AG04450 (cell line): ENCODE measurements at regions not wholly inside any gene's neighbourhood (a gene's known extent, or its start where the extent isn't known, plus 50 kb on each side); places are given as distances from the start of the nearest gene placed in this dataset.

Experiments
- CTCF ChIA-PET: fragments of 300-600, 350-600 bp; formaldehyde crosslinking; extraction: SDS; loops from one replicate; lab custom pipeline; 2022; ENCODE audit warnings: antibody characterized with exemption, inconsistent platforms; lab: Charles Lee
- POLR2A ChIA-PET: fragments of 350-600 bp; formaldehyde crosslinking; extraction: SDS; loops from one replicate; lab custom pipeline; 2021; ENCODE audit warnings: antibody characterized with exemption, inconsistent platforms; lab: Yijun Ruan, JAX
- DNase-seq: peaks from one replicate; pipeline ENCODE4 v3.0.0-alpha.2; 2011; ENCODE audit warnings: low read depth, low spot score
- H3K27ac ChIP-seq: one replicate; pipeline ENCODE4 v1.5.1; 2012; ENCODE audit warnings: low read depth, low read length, control low read depth
- H3K27me3 ChIP-seq: one replicate; pipeline ENCODE4 v1.6.0; 2012; ENCODE audit warnings: low read length; ENCODE audit not compliant: control insufficient read depth, insufficient read depth
- H3K4me3 ChIP-seq: 2 replicates; pipeline ENCODE4 v1.5.1; 2011; ENCODE audit warnings: mild to moderate bottlenecking, low read depth, low read length, control low read depth
- H3K9me3 ChIP-seq: 2 replicates; pipeline ENCODE4 v1.5.1; 2012; ENCODE audit warnings: low read length; ENCODE audit not compliant: control insufficient read depth, insufficient read depth
- TF ChIP-seq, protein P1 (sequence below): IDR thresholded peaks from 2 replicates; pipeline ENCODE4 v1.5.1; 2011; ENCODE audit warnings: low read depth, low read length, control low read depth, inconsistent platforms

GRCh38 chr3:135891121-135891520 lies 74.4 kb upstream of the PPP2R3A start:
- ChIA-PET CTCF (interaction anchor here (0.9 to 1.7 kb wide), 4 partner anchors 14 to 1096 kb away, joined by 4 to 7 read pairs (median 4); partner anchors contain the start of gene EPHB1), POLR2A (no interaction called here)
- Histone ChIP-seq H3K9me3 (no peaks in the 10 kb centered on the region), H3K27me3 (no peaks in the 10 kb centered on the region), H3K27ac (no peak overlapping the region), H3K4me3 (no peak overlapping the region)
- TF ChIP-seq, protein P1, sequence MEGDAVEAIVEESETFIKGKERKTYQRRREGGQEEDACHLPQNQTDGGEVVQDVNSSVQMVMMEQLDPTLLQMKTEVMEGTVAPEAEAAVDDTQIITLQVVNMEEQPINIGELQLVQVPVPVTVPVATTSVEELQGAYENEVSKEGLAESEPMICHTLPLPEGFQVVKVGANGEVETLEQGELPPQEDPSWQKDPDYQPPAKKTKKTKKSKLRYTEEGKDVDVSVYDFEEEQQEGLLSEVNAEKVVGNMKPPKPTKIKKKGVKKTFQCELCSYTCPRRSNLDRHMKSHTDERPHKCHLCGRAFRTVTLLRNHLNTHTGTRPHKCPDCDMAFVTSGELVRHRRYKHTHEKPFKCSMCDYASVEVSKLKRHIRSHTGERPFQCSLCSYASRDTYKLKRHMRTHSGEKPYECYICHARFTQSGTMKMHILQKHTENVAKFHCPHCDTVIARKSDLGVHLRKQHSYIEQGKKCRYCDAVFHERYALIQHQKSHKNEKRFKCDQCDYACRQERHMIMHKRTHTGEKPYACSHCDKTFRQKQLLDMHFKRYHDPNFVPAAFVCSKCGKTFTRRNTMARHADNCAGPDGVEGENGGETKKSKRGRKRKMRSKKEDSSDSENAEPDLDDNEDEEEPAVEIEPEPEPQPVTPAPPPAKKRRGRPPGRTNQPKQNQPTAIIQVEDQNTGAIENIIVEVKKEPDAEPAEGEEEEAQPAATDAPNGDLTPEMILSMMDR = no peak
- no peak for DNase-seq

- peak; percentile 39 for DNase-seq
- no peak overlapping the region for H3K27ac ChIP-seq
- POLR2A ChIA-PET = no interaction called here
- CTCF ChIA-PET = interaction anchor here (0.7 to 4.1 kb wide), 12 partner anchors 10 to 1294 kb away, joined by 3 to 32 read pairs (median 7); partner anchors contain the start of gene EPHB1
- H3K4me3 ChIP-seq = no peak overlapping the region
- no peaks in the 10 kb centered on the region for H3K27me3 ChIP-seq
- no peaks in the 10 kb centered on the region for H3K9me3 ChIP-seq
- TF ChIP-seq, protein P1 = peak; percentile 97
These were observed 70.3 kb upstream of the PPP2R3A start for GRCh38 chr3:135895106-135895733.

GRCh38 chr3:135895734-135896121 lies 69.8 kb upstream of the PPP2R3A start:
- no peak overlapping the region for H3K27ac ChIP-seq
- H3K9me3 ChIP-seq = no peaks in the 10 kb centered on the region
- DNase-seq = no peak
- POLR2A ChIA-PET = no interaction called here
- TF ChIP-seq, protein P1 = no peak
- H3K27me3 ChIP-seq = no peaks in the 10 kb centered on the region
- CTCF ChIA-PET = interaction anchor here (0.9 to 4.1 kb wide), 7 partner anchors 9 to 1295 kb away, joined by 3 to 32 read pairs (median 13); partner anchors contain the start of gene EPHB1
- H3K4me3 ChIP-seq = no peak overlapping the region

- TF ChIP-seq, protein P1 = no peak
- no peak for DNase-seq
- H3K27ac ChIP-seq = peak overlapping the region; percentile 47
- H3K9me3 ChIP-seq = no peaks in the 10 kb centered on the region
- no peak overlapping the region for H3K4me3 ChIP-seq
- H3K27me3 ChIP-seq = no peaks in the 10 kb centered on the region
- CTCF ChIA-PET = interaction anchor here (1.0 to 3.3 kb wide), 3 partner anchors 147 to 1142 kb away, joined by 3 to 18 read pairs (median 4); partner anchors contain the start of gene EPHB1
- POLR2A ChIA-PET = no interaction called here
These were observed 68.9 kb upstream of the PPP2R3A start for GRCh38 chr3:135896613-135897012.

GRCh38 chr3:135897715-135898114 lies 67.8 kb upstream of the PPP2R3A start:
- CTCF ChIA-PET = interaction anchor here (0.9 to 3.3 kb wide), 4 partner anchors 33 to 1143 kb away, joined by 3 to 18 read pairs (median 4); partner anchors contain the start of gene EPHB1
- TF ChIP-seq, protein P1 = no peak
- H3K9me3 ChIP-seq = no peaks in the 10 kb centered on the region
- H3K4me3 ChIP-seq = no peak overlapping the region
- H3K27me3 ChIP-seq = no peaks in the 10 kb centered on the region
- DNase-seq = no peak
- H3K27ac ChIP-seq = no peak overlapping the region
- POLR2A ChIA-PET = no interaction called here
